DND-41 (cell line): ENCODE measurements at regions not wholly inside any gene's neighbourhood (a gene's known extent, or its start where the extent isn't known, plus 50 kb on each side); places are given as distances from the start of the nearest gene placed in this dataset.

ENCODE experiments used
- ATAC-seq: fragments of 200-7000 bp; cut with Tn5 transposase; 3 replicates; pipeline ENCODE4 v1.9.1; 2021; ENCODE audit warnings: low read depth; ENCODE audit not compliant: insufficient read depth
- DNase-seq: peaks from one replicate; pipeline ENCODE4 v3.0.0-alpha.2; 2020
- H2AFZ ChIP-seq: 2 replicates; pipeline ENCODE4 v1.6.0; 2012; ENCODE audit warnings: low read depth, low read length
- H3K27ac ChIP-seq: 2 replicates; pipeline ENCODE4 v1.5.1; 2012; ENCODE audit warnings: low read length, inconsistent platforms
- H3K27me3 ChIP-seq: fragments of 200-600 bp; sonication (generic); 2 replicates; pipeline ENCODE4 v1.6.0; 2012; ENCODE audit warnings: low read length, mild to moderate bottlenecking, inconsistent platforms; ENCODE audit not compliant: insufficient read depth, poor library complexity
- H3K36me3 ChIP-seq: 2 replicates; pipeline ENCODE4 v1.5.1; 2012; ENCODE audit warnings: low read length, inconsistent platforms; ENCODE audit not compliant: insufficient read depth
- H3K4me1 ChIP-seq: 2 replicates; pipeline ENCODE4 v1.5.1; 2012; ENCODE audit warnings: mild to moderate bottlenecking, low read length; ENCODE audit not compliant: insufficient read depth
- H3K4me2 ChIP-seq: 2 replicates; pipeline ENCODE4 v1.6.0; 2012; ENCODE audit warnings: mild to moderate bottlenecking, moderate library complexity, low read length, inconsistent platforms; ENCODE audit not compliant: insufficient read depth
- H3K4me3 ChIP-seq, 2 experiments: fragments of 200-600 bp in 1 of 2; shearing (Covaris generic) in 1 of 2; 2 replicates each; pipeline ENCODE4 v1.5.1; 2012 to 2016; ENCODE audit warnings: inconsistent platforms in 2 of 2, low read length in 2 of 2, mild to moderate bottlenecking in 2 of 2, low read depth in 1 of 2, moderate library complexity in 1 of 2
- H3K79me2 ChIP-seq: 2 replicates; pipeline ENCODE4 v1.6.0; 2012; ENCODE audit warnings: low read length, inconsistent platforms; ENCODE audit not compliant: insufficient read depth
- H3K9ac ChIP-seq: 2 replicates; pipeline ENCODE4 v1.6.0; 2012; ENCODE audit warnings: low read depth, mild to moderate bottlenecking, inconsistent platforms, low read length, moderate library complexity
- H3K9me3 ChIP-seq: 2 replicates; pipeline ENCODE4 v1.5.1; 2012; ENCODE audit warnings: low read length, moderate library complexity, mild to moderate bottlenecking, inconsistent platforms; ENCODE audit not compliant: insufficient read depth, severe bottlenecking
- H4K20me1 ChIP-seq: 2 replicates; pipeline ENCODE4 v1.6.0; 2012; ENCODE audit warnings: low read length; ENCODE audit not compliant: insufficient read depth
- CTCF ChIP-seq: IDR thresholded peaks from 2 replicates; pipeline ENCODE4 v1.5.1; 2012; ENCODE audit warnings: borderline replicate concordance, low read length, moderate library complexity, mild to moderate bottlenecking; ENCODE audit not compliant: poor library complexity, severe bottlenecking; ENCODE audit errors: extremely low read depth
- EZH2 ChIP-seq: IDR thresholded peaks from 3 replicates; pipeline ENCODE4 v1.6.1; 2012; ENCODE audit warnings: borderline replicate concordance, low read depth, mild to moderate bottlenecking, moderate library complexity, low read length, inconsistent platforms; ENCODE audit not compliant: severe bottlenecking

- H2AFZ ChIP-seq: no peak overlapping the region
- ATAC-seq: no peak
- no peak for TF ChIP-seq EZH2
- TF ChIP-seq CTCF: no peak
Observed at GRCh38 chr12:13897811-13898210, 83.6 kb downstream of the GRIN2B start.

GRCh38 chr12:13896063-13896626 lies 85.3 kb downstream of the GRIN2B start:
- Histone ChIP-seq H4K20me1 (no peaks in the 10 kb centered on the region), H3K4me1 (no peaks in the 10 kb centered on the region), H3K4me3 (no peak overlapping the region), H3K9ac (no peak overlapping the region), H2AFZ (no peak overlapping the region), H3K27ac (no peak overlapping the region), H3K9me3 (no peaks in the 10 kb centered on the region), H3K4me2 (no peak overlapping the region), H3K79me2 (no peaks in the 10 kb centered on the region), H3K27me3 (peaks cover 3% of the 10 kb centered on the region), H3K36me3 (no peaks in the 10 kb centered on the region)
- ATAC-seq (no peak), DNase-seq (no peak)
- TF ChIP-seq CTCF (no peak), EZH2 (no peak)

More at GRCh38 chr12:13897811-13898210, 83.6 kb downstream of the GRIN2B start:
- Histone ChIP-seq H3K27me3 (peaks cover 3% of the 10 kb centered on the region), H3K4me3 (no peak overlapping the region), H3K4me1 (no peaks in the 10 kb centered on the region), H3K9me3 (no peaks in the 10 kb centered on the region), H3K4me2 (no peak overlapping the region), H3K9ac (no peak overlapping the region), H4K20me1 (no peaks in the 10 kb centered on the region), H3K79me2 (no peaks in the 10 kb centered on the region), H3K36me3 (no peaks in the 10 kb centered on the region), H3K27ac (no peak overlapping the region)
- DNase-seq: no peak

GRCh38 chr12:13891902-13892301 lies 89.5 kb downstream of the GRIN2B start:
- Histone ChIP-seq H3K4me1 (no peaks in the 10 kb centered on the region), H3K4me2 (no peak overlapping the region), H3K4me3 (no peak overlapping the region), H4K20me1 (no peaks in the 10 kb centered on the region), H3K27ac (no peak overlapping the region), H3K9me3 (no peaks in the 10 kb centered on the region), H3K36me3 (no peaks in the 10 kb centered on the region), H2AFZ (no peak overlapping the region), H3K27me3 (peaks cover 7% of the 10 kb centered on the region), H3K79me2 (no peaks in the 10 kb centered on the region), H3K9ac (no peak overlapping the region)
- TF ChIP-seq EZH2: no peak
- TF ChIP-seq CTCF: no peak
- DNase-seq (no peak), ATAC-seq (no peak)

- H3K4me3 ChIP-seq: no peak overlapping the region
- no peaks in the 10 kb centered on the region for H3K79me2 ChIP-seq
- no peak overlapping the region for H3K27ac ChIP-seq
- no peak overlapping the region for H3K9ac ChIP-seq
- H3K27me3 ChIP-seq: peaks cover 10% of the 10 kb centered on the region
- H2AFZ ChIP-seq: no peak overlapping the region
- ATAC-seq: no peak
- H3K9me3 ChIP-seq: no peaks in the 10 kb centered on the region
- H4K20me1 ChIP-seq: no peaks in the 10 kb centered on the region
- DNase-seq: no peak
- no peak overlapping the region for H3K4me2 ChIP-seq
- H3K4me1 ChIP-seq: no peaks in the 10 kb centered on the region
- TF ChIP-seq EZH2 (no peak), CTCF (no peak)
- H3K36me3 ChIP-seq: no peaks in the 10 kb centered on the region
Observed at GRCh38 chr12:13890943-13891342, 90.5 kb downstream of the GRIN2B start.
